Endothelial cell of umbilical vein (primary cell): ENCODE measurements at regions not wholly inside any gene's neighbourhood (a gene's known extent, or its start where the extent isn't known, plus 50 kb on each side); places are given as distances from the start of the nearest gene placed in this dataset.

ENCODE experiments used
- BruUV-seq: library from RNA; stranded (reverse); fragments of 400-500 nt; replicated peaks from 2 replicates; lab custom pipeline; 2021; lab: Mats Ljungman, UMichigan
- CTCF ChIA-PET: fragments of 300-600, 350-600 bp; sonication (Branson Sonifier 250); formaldehyde crosslinking; loops from one replicate; lab custom pipeline; 2021; ENCODE audit warnings: antibody characterized with exemption, inconsistent platforms; lab: Charles Lee
- POLR2A ChIA-PET: fragments of 300-600, 350-600 bp; sonication (Branson Sonifier 250); formaldehyde crosslinking; loops from one replicate; lab custom pipeline; 2021; ENCODE audit warnings: antibody characterized with exemption, inconsistent platforms; lab: Charles Lee
- DNase-seq: peaks from one replicate; pipeline ENCODE4 v3.0.0-alpha.2; 2011; ENCODE audit warnings: low read depth, low spot score
- FAIRE-seq: peaks from 2 replicates; lab custom pipeline; 2011; peaks lifted over from hg19 to GRCh38; lab: Jason Lieb, UNC
- H2AFZ ChIP-seq: 2 replicates; pipeline ENCODE4 v1.6.0; 2012; ENCODE audit warnings: low read depth, low read length, control low read depth, inconsistent platforms
- H3K27ac ChIP-seq: 2 replicates; pipeline ENCODE4 v1.5.1; 2011; ENCODE audit warnings: low read depth, mild to moderate bottlenecking, control low read depth, low read length, moderate library complexity; ENCODE audit not compliant: insufficient read depth
- H3K27me3 ChIP-seq, 2 experiments: 2 replicates each; pipeline versions ENCODE4 v1.6.0 to v1.6.1; 2011; ENCODE audit warnings: low read length in 2 of 2, mixed read lengths in 1 of 2; ENCODE audit not compliant: control insufficient read depth in 2 of 2, insufficient read depth in 2 of 2
- H3K36me3 ChIP-seq, 2 experiments: 2 replicates in 1 of 2; 3 replicates in 1 of 2; pipeline ENCODE4 v1.5.1; 2011; ENCODE audit warnings: low read length in 2 of 2, mild to moderate bottlenecking in 1 of 2, moderate library complexity in 1 of 2; ENCODE audit not compliant: control insufficient read depth in 2 of 2, insufficient read depth in 2 of 2; ENCODE audit errors: extremely low read depth in 1 of 2
- H3K4me1 ChIP-seq: 3 replicates; pipeline ENCODE4 v1.5.1; 2011; ENCODE audit warnings: mild to moderate bottlenecking, low read length; ENCODE audit not compliant: control insufficient read depth, insufficient read depth; ENCODE audit errors: extremely low read depth
- H3K4me2 ChIP-seq: 2 replicates; pipeline ENCODE4 v1.6.1; 2011; ENCODE audit warnings: low read length, control low read depth, mixed read lengths; ENCODE audit not compliant: insufficient read depth
- H3K4me3 ChIP-seq, 3 experiments: fragments of 200-600 bp in 1 of 3; sonication (generic), shearing (Covaris generic) in 1 of 3; replicated peaks in 1 of 3; 2 replicates each; pipeline ENCODE4 v1.5.1; 2011 to 2016; ENCODE audit warnings: control low read depth in 3 of 3, low read length in 3 of 3, mild to moderate bottlenecking in 2 of 3, inconsistent platforms in 1 of 3, low read depth in 1 of 3, moderate library complexity in 1 of 3; ENCODE audit not compliant: insufficient read depth in 1 of 3
- H3K79me2 ChIP-seq: 2 replicates; pipeline ENCODE4 v1.6.0; 2012; ENCODE audit warnings: low read length, inconsistent platforms; ENCODE audit not compliant: control insufficient read depth, insufficient read depth
- H3K9ac ChIP-seq: replicated peaks from 2 replicates; pipeline ENCODE3; 2011; ENCODE audit warnings: low read length, control low read depth; ENCODE audit not compliant: insufficient read depth; ENCODE audit errors: extremely low read depth
- H3K9me1 ChIP-seq: replicated peaks from 3 replicates; pipeline ENCODE4 v1.6.0; 2011; ENCODE audit warnings: mild to moderate bottlenecking, low read length; ENCODE audit not compliant: control insufficient read depth, insufficient read depth; ENCODE audit errors: extremely low read depth
- H3K9me3 ChIP-seq: replicated peaks from 2 replicates; pipeline ENCODE4 v1.5.1; 2012; ENCODE audit warnings: low read length, inconsistent platforms; ENCODE audit not compliant: control insufficient read depth, insufficient read depth
- H4K20me1 ChIP-seq: replicated peaks from 2 replicates; pipeline ENCODE3; 2011; ENCODE audit warnings: mild to moderate bottlenecking, low read length; ENCODE audit not compliant: control insufficient read depth, insufficient read depth; ENCODE audit errors: extremely low read depth
- EZH2 ChIP-seq: IDR thresholded peaks from 2 replicates; pipeline ENCODE4 v1.6.1; 2012; ENCODE audit warnings: borderline replicate concordance, low read depth, mild to moderate bottlenecking, moderate library complexity, low read length, inconsistent platforms; ENCODE audit not compliant: severe bottlenecking
- FOS ChIP-seq: IDR thresholded peaks from 2 replicates; pipeline ENCODE4 v1.6.1; 2011; ENCODE audit warnings: mild to moderate bottlenecking, low read length, moderate library complexity, borderline replicate concordance; ENCODE audit not compliant: insufficient read depth
- GATA2 ChIP-seq: IDR thresholded peaks from 2 replicates; pipeline ENCODE4 v1.7.0; 2011; ENCODE audit warnings: low read depth, mild to moderate bottlenecking, moderate library complexity, mixed read lengths, low read length; ENCODE audit not compliant: insufficient read length, insufficient read depth
- JUN ChIP-seq: IDR thresholded peaks from 2 replicates; pipeline ENCODE4 v1.6.1; 2011; ENCODE audit warnings: borderline replicate concordance, low read depth; ENCODE audit not compliant: insufficient read length, insufficient read depth
- MAX ChIP-seq: IDR thresholded peaks from 2 replicates; pipeline ENCODE4 v1.6.1; 2011; ENCODE audit not compliant: insufficient read depth, insufficient read length
- MYC ChIP-seq: IDR thresholded peaks from one replicate; pipeline ENCODE4 v1.6.1; 2011; ENCODE audit warnings: mild to moderate bottlenecking, low read depth, low read length
- dilution Hi-C: fragments of 300-500 bp; cut with MboI; formaldehyde crosslinking; loops from one replicate; pipeline ENCODE4 v1.15.0; 2019; ENCODE audit warnings: low sequenced_read_pairs; ENCODE audit not compliant: extremely low pct_ligation_motif_present
- intact Hi-C: fragments of 100-400 bp; cut with micrococcal nuclease; formaldehyde crosslinking; loops from one replicate; pipeline ENCODE4 v1.10.0; 2022

GRCh38 chr16:63606778-63607177 is 1515.1 kb downstream of the CDH11 start:
- dilution Hi-C loops = no loop called here
- Histone ChIP-seq H3K79me2 (no peaks in the 10 kb centered on the region), H3K4me1 (no peaks in the 10 kb centered on the region), H2AFZ (no peak overlapping the region), H3K27me3 (no peaks in the 10 kb centered on the region), H3K9me3 (no peaks in the 10 kb centered on the region), H3K4me3 (no peak overlapping the region), H3K9ac (no peak overlapping the region), H3K9me1 (no peaks in the 10 kb centered on the region), H4K20me1 (no peaks in the 10 kb centered on the region), H3K36me3 (no peaks in the 10 kb centered on the region), H3K4me2 (no peak overlapping the region), H3K27ac (no peak overlapping the region)
- FAIRE-seq (no peak), DNase-seq (no peak)
- intact Hi-C loops = no loop called here
- TF ChIP-seq EZH2 (no peak), FOS (no peak), JUN (no peak), MYC (no peak), GATA2 (no peak)
- no TSS peak for BruUV-seq
- ChIA-PET POLR2A (no interaction called here), CTCF (interaction anchor here (1.2 kb wide), 1 partner anchor 10 kb away, joined by 3 read pairs; no protein-coding TSS in a partner anchor)

GRCh38 chr16:63602206-63602927 is 1519.5 kb downstream of the CDH11 start:
- Histone ChIP-seq H3K79me2 (no peaks in the 10 kb centered on the region), H3K27ac (no peak overlapping the region), H3K9me1 (no peaks in the 10 kb centered on the region), H3K4me1 (no peaks in the 10 kb centered on the region), H3K27me3 (no peaks in the 10 kb centered on the region), H3K4me3 (no peak overlapping the region), H3K36me3 (no peaks in the 10 kb centered on the region), H4K20me1 (no peaks in the 10 kb centered on the region), H3K9ac (no peak overlapping the region), H2AFZ (no peak overlapping the region), H3K9me3 (no peaks in the 10 kb centered on the region), H3K4me2 (no peak overlapping the region)
- TF ChIP-seq MAX = no peak
- ChIA-PET POLR2A (no interaction called here), CTCF (no interaction called here)
- intact Hi-C loops = no loop called here
- no TSS peak for BruUV-seq
- dilution Hi-C loops = no loop called here
- no peak for DNase-seq
- no peak for FAIRE-seq
